Prostate gland (tissue), 2 donors: ENCODE measurements at regions not wholly inside any gene's neighbourhood (a gene's known extent, or its start where the extent isn't known, plus 50 kb on each side); places are given as distances from the start of the nearest gene placed in this dataset.

Experiments
- CTCF ChIP-seq, 4 experiments: fragments of 200-600 bp in 2 of 4; fragments of 450-650 bp in 2 of 4; sonication (generic) in 2 of 4; IDR thresholded peaks; 1 replicate in 3 of 4; 2 replicates in 1 of 4; pipeline ENCODE4 v1.5.1; 2016 to 2019; ENCODE audit warnings: antibody characterized with exemption in 4 of 4, mild to moderate bottlenecking in 2 of 4, moderate library complexity in 2 of 4
- POLR2A ChIP-seq: fragments of 450-650 bp; IDR thresholded peaks from one replicate; pipeline ENCODE4 v1.6.1; 2016; ENCODE audit warnings: antibody characterized with exemption, mild to moderate bottlenecking

- TF ChIP-seq POLR2A = no peak
- TF ChIP-seq CTCF (IDR thresholded peaks at IDR 0.05) = no peak
Observed at GRCh38 chr17:77809814-77810213, 148.7 kb upstream of the TNRC6C start.
